ENCODE measurements at regions not wholly inside any gene's neighbourhood (a gene's known extent, or its start where the extent isn't known, plus 50 kb on each side); places are given as distances from the start of the nearest gene placed in this dataset.

- no peaks in the 10 kb centered on the region for H3K23me2 ChIP-seq (ENCODE audit: insufficient read length, low read depth, low read length, poor library complexity, severe bottlenecking)
- Mint-ChIP-seq H3K4me3 (no peak overlapping the region), H3K4me1 (peaks cover 0 to 2% of the 10 kb centered on the region in 2 experiments; a peak in 1 of 4 replicates), H3K36me3 (ENCODE audit: insufficient read depth in 1 of 3, low read depth in 3 of 3) (peaks cover 0 to 2% (median 0%) of the 10 kb centered on the region in 3 experiments; a peak in 2 of 7 replicates), H3K27ac (no peak overlapping the region), H3K27me3 (ENCODE audit: low read depth) (no peaks in the 10 kb centered on the region; the same call in none of the 2 replicates), H3K9me3 (peaks cover 0 to 9% of the 10 kb centered on the region in 2 experiments; a peak in 3 of 5 replicates)
- H3K9ac ChIP-seq (ENCODE audit: extremely low read depth, insufficient read length, low read length): no peak overlapping the region
- H2AFZ ChIP-seq (ENCODE audit: low read length): no peak overlapping the region
- H3K27ac ChIP-seq (ENCODE audit: insufficient read length, low read depth, low read length): no peak overlapping the region
- H3K79me2 ChIP-seq (ENCODE audit: insufficient read depth, low read length): no peaks in the 10 kb centered on the region
- H2AK5ac ChIP-seq (ENCODE audit: insufficient read length, low read length): no peak overlapping the region
- DNase-seq: no peak
- H3K18ac ChIP-seq (ENCODE audit: insufficient read length, low read depth, low read length): no peak overlapping the region
- H2BK20ac ChIP-seq (ENCODE audit: low read depth, low read length, poor library complexity, severe bottlenecking): no peak overlapping the region
- no peak overlapping the region for H3T11ph ChIP-seq (ENCODE audit: low read length)
- H3K56ac ChIP-seq (ENCODE audit: insufficient read length, low read depth, low read length): no peak overlapping the region
- H4K8ac ChIP-seq (replicated peaks; ENCODE audit: insufficient read length, low read depth, low read length): no peak overlapping the region
- H3K4me2 ChIP-seq (ENCODE audit: insufficient read depth, insufficient read length, low read length): no peak overlapping the region
- H2BK120ac ChIP-seq (ENCODE audit: low read depth, low read length, poor library complexity, severe bottlenecking): no peak overlapping the region
- no peaks in the 10 kb centered on the region for H3K9me3 ChIP-seq (ENCODE audit: control insufficient read depth, low read depth, low read length)
- H4K20me1 ChIP-seq (ENCODE audit: control insufficient read depth, insufficient read depth, insufficient read length): no peaks in the 10 kb centered on the region
- H3K4ac ChIP-seq (ENCODE audit: low read depth, low read length): no peak overlapping the region
- H2BK12ac ChIP-seq (ENCODE audit: insufficient read length, low read depth, low read length): no peak overlapping the region
- TF ChIP-seq CTCF (conservative IDR thresholded peaks at IDR 0.05): no peak
- H3K23ac ChIP-seq (ENCODE audit: insufficient read length, low read depth, low read length): no peak overlapping the region
- no CpG with 5 or more reads among the region's 4 CpGs for WGBS (ENCODE audit: extremely low coverage, insufficient read length, low lambda C conversion rate)
- no peak overlapping the region for H4K5ac ChIP-seq (ENCODE audit: insufficient read length, low read depth, low read length)
- H2BK15ac ChIP-seq (ENCODE audit: low read depth, low read length): no peak overlapping the region
- no peaks in the 10 kb centered on the region for H3K27me3 ChIP-seq (ENCODE audit: insufficient read depth, low read length)
- H3K4me1 ChIP-seq (ENCODE audit: insufficient read depth, low read length): no peaks in the 10 kb centered on the region
- no peak overlapping the region for H2BK5ac ChIP-seq (ENCODE audit: insufficient read length, low read length)
- H4K91ac ChIP-seq (ENCODE audit: insufficient read length, low read depth, low read length): no peak overlapping the region
- no peaks in the 10 kb centered on the region for H3K79me1 ChIP-seq (ENCODE audit: insufficient read depth, low read depth, low read length, poor library complexity, severe bottlenecking)
- no peak overlapping the region for H3K14ac ChIP-seq (ENCODE audit: insufficient read depth, low read length)
Observed at GRCh38 chr2:234211797-234212196, 161.3 kb downstream of the SPP2 start.

All from H9 (cell line).